HEK293T (cell line): ENCODE measurements at regions not wholly inside any gene's neighbourhood (a gene's known extent, or its start where the extent isn't known, plus 50 kb on each side); places are given as distances from the start of the nearest gene placed in this dataset.
"Not testable (repeated sequence)": the region's sequence is repeated elsewhere in the genome, so short reads cannot be mapped to it uniquely, and the experiment has no call there.

Experiments used
- CTCF ChIA-PET: fragments of 350-600 bp; formaldehyde crosslinking; extraction: SDS; loops from one replicate; lab custom pipeline; 2021; ENCODE audit warnings: antibody characterized with exemption, inconsistent platforms; lab: Yijun Ruan, JAX
- POLR2A ChIA-PET: fragments of 350-600 bp; formaldehyde crosslinking; extraction: SDS; loops from one replicate; lab custom pipeline; 2020; ENCODE audit warnings: antibody characterized with exemption, inconsistent platforms; lab: Yijun Ruan, JAX
- DNase-seq: peaks from one replicate; pipeline ENCODE4 v3.0.0; 2012; ENCODE audit warnings: mixed read lengths; ENCODE audit errors: extremely low spot score
- ARNT ChIP-seq: fragments of 450-650 bp; IDR thresholded peaks from 2 replicates; pipeline ENCODE4 v1.6.1; 2017; ENCODE audit warnings: mild to moderate bottlenecking
- BHLHE40 ChIP-seq: fragments of 450-650 bp; IDR thresholded peaks from 2 replicates; pipeline ENCODE4 v1.6.1; 2016; ENCODE audit warnings: mild to moderate bottlenecking, moderate library complexity, borderline replicate concordance
- CTBP1 ChIP-seq: fragments of 450-650 bp; IDR thresholded peaks from 2 replicates; pipeline ENCODE4 v1.6.1; 2016; ENCODE audit warnings: borderline replicate concordance
- ELF4 ChIP-seq: fragments of 450-650 bp; IDR thresholded peaks from 2 replicates; pipeline ENCODE4 v1.6.1; 2017; ENCODE audit warnings: antibody characterized with exemption
- FOXA1 ChIP-seq: fragments of 450-650 bp; IDR thresholded peaks from 2 replicates; pipeline ENCODE4 v1.6.1; 2016; ENCODE audit warnings: mild to moderate bottlenecking
- FOXK2 ChIP-seq: fragments of 450-650 bp; IDR thresholded peaks from 2 replicates; pipeline ENCODE4 v1.6.1; 2016; ENCODE audit warnings: mild to moderate bottlenecking
- FOXM1 ChIP-seq: fragments of 450-650 bp; IDR thresholded peaks from 2 replicates; pipeline ENCODE4 v1.6.1; 2017; ENCODE audit warnings: mild to moderate bottlenecking, borderline replicate concordance
- HDGF ChIP-seq: fragments of 450-650 bp; IDR thresholded peaks from 2 replicates; pipeline ENCODE4 v1.6.1; 2017; ENCODE audit warnings: antibody characterized with exemption, borderline replicate concordance
- L3MBTL2 ChIP-seq: fragments of 450-650 bp; conservative IDR thresholded peaks from 2 replicates; pipeline ENCODE4 v1.6.1; 2016; ENCODE audit warnings: mild to moderate bottlenecking
- LEF1 ChIP-seq: fragments of 450-650 bp; IDR thresholded peaks from 2 replicates; pipeline ENCODE4 v1.6.1; 2017; ENCODE audit warnings: mild to moderate bottlenecking, borderline replicate concordance
- NFRKB ChIP-seq: fragments of 450-650 bp; IDR thresholded peaks from 2 replicates; pipeline ENCODE4 v1.6.1; 2016; ENCODE audit warnings: mild to moderate bottlenecking, moderate library complexity
- SP1 ChIP-seq: fragments of 450-650 bp; IDR thresholded peaks from 2 replicates; pipeline ENCODE4 v1.6.1; 2017
- SUZ12 ChIP-seq: fragments of 450-650 bp; IDR thresholded peaks from 2 replicates; pipeline ENCODE4 v1.6.1; 2016; ENCODE audit warnings: mild to moderate bottlenecking
- TARDBP ChIP-seq: fragments of 450-650 bp; IDR thresholded peaks from 2 replicates; pipeline ENCODE4 v1.6.1; 2016
- ZNF384 ChIP-seq: fragments of 450-650 bp; IDR thresholded peaks from 2 replicates; pipeline ENCODE4 v1.6.1; 2016
- TF ChIP-seq, protein P1 (sequence below): fragments of 450-650 bp; IDR thresholded peaks from 2 replicates; pipeline ENCODE4 v1.6.1; 2016

DNA sequence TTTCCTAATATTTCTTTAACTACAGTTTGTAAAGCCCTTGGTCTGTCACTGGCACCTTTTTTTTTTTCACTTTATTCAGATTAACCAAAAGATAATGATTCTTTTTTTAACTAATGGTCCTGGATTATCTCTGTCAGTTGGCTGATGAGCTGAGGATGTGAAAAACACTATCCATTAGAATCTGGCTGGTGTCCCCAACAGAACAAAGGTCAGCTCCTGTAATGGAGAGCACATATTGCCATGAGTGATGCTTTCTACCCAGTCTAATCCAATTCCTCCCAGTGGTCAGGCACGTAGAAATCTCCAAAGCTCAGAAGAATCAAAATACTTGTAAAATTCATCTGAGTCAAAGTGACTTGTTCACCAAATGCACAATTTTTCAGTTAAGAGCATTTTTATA, 491.7 kb upstream of the PIK3R1 start:
- POLR2A ChIA-PET = no interaction called here
- no peak for TF ChIP-seq ELF4
- no peak for TF ChIP-seq L3MBTL2
- no peak for TF ChIP-seq BHLHE40
- no peak for TF ChIP-seq CTBP1
- no peak for TF ChIP-seq SUZ12
- TF ChIP-seq FOXA1 = no peak
- TF ChIP-seq FOXK2 = no peak
- no peak for TF ChIP-seq NFRKB
- no peak for TF ChIP-seq FOXM1
- TF ChIP-seq, protein P1, sequence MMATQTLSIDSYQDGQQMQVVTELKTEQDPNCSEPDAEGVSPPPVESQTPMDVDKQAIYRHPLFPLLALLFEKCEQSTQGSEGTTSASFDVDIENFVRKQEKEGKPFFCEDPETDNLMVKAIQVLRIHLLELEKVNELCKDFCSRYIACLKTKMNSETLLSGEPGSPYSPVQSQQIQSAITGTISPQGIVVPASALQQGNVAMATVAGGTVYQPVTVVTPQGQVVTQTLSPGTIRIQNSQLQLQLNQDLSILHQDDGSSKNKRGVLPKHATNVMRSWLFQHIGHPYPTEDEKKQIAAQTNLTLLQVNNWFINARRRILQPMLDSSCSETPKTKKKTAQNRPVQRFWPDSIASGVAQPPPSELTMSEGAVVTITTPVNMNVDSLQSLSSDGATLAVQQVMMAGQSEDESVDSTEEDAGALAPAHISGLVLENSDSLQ = no peak
- TF ChIP-seq HDGF = no peak
- no peak for TF ChIP-seq ZNF384
- TF ChIP-seq ARNT = no peak
- no peak for TF ChIP-seq TARDBP
- TF ChIP-seq LEF1 = no peak
- TF ChIP-seq SP1 = no peak
- DNase-seq = no peak

DNA sequence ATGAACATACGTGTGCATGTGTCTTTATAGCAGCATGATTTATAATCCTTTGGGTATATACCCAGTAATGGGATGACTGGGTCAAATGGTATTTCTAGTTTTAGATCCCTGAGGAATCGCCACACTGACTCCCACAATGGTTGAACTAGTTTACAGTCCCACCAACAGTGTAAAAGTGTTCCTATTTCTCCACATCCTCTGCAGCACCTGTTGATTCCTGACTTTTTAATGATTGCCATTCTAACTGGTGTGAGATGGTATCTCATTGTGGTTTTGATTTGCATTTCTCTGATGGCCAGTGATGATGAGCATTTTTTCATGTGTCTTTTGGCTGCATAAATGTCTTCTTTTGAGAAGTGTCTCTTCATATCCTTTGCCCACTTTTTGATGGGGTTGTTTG, 493.0 kb upstream of the PIK3R1 start:
- CTCF ChIA-PET, DNase-seq, POLR2A ChIA-PET: not testable (repeated sequence)

More for the DNA sequence above, 491.7 kb upstream of the PIK3R1 start:
- CTCF ChIA-PET = no interaction called here

DNA sequence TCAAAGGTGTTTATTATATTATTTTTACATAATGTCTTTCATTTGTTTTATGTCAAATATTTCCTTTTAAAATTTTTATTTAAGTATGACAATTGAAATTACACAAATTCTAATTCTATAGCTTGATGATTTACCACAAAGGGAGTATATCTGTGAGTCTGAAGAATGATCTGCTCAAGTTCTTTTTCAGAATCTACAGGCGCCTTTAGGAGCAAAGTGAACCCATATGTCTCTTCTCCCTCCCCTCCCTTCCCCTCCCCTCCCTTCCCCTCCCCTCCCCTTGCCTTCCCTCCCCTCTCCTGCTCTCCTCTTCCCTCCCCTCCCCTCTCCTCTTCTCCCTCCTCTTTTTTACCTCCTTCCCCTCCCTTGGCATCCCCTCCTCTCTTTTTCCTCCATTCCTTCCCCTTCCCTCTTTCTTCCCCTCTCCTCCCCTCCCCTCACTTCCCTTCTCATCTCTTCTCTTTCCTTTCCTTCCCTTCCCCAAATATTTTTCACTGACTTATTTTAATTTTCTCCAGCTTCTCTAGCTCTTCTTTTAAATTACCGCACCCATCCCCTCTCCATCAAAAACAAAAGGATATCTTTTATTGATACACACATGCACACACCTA, 495.3 kb upstream of the PIK3R1 start:
- POLR2A ChIA-PET = no interaction called here

DNA sequence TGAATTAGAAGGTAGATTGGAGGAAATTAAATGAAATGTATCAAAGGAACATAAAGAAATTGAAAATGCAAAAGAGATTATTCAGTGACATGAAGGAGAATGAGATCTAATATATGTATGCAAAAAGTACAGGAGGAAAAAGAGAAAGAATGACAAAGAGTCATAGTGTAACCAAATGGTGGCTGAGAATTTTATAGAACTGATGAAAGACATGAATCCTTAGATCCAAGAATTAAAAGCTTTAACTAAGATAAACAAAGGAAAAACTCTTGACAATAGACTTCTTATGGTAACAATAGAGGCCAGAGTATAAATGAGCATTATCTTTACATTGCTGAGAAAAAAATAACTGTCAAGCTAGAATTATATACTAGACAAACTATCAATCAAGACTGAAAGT, 505.4 kb upstream of the CD180 start:
- POLR2A ChIA-PET = no interaction called here
- DNase-seq = no peak
- TF ChIP-seq SUZ12 (no peak), FOXM1 (no peak), ZNF384 (no peak)
- TF ChIP-seq, protein P1 = no peak
- CTCF ChIA-PET = no interaction called here

More for the DNA sequence above, 495.3 kb upstream of the PIK3R1 start:
- CTCF ChIA-PET = no interaction called here
- TF ChIP-seq CTBP1 = no peak
- no peak for TF ChIP-seq ZNF384
- DNase-seq = no peak

DNA sequence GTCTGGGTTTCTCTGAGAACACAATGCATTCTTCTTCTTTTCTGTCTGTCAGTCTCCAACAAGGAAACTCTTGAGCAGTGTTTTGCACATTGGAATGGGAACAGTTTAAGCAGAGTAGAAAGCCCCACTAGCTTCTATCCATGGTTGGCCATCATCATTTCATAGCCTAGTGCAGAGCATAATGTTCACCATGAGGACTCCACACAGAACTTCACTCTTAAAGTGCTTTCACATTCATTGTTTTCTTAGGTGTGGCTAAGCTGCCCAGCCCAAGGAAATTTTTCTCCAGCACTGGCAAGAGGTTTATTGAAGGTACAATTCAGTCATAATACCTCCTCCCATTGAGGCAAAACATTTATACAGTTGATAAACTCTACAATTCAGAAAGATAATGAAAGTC, 503.0 kb upstream of the CD180 start:
- POLR2A ChIA-PET = no interaction called here
- CTCF ChIA-PET = no interaction called here
- TF ChIP-seq SP1 (no peak), L3MBTL2 (no peak), FOXM1 (no peak), FOXA1 (no peak), LEF1 (no peak), FOXK2 (no peak), HDGF (no peak), ZNF384 (no peak), BHLHE40 (no peak), CTBP1 (no peak), SUZ12 (no peak), ELF4 (no peak), TARDBP (no peak), NFRKB (no peak), ARNT (no peak)
- TF ChIP-seq, protein P1 = no peak
- DNase-seq = no peak

DNA sequence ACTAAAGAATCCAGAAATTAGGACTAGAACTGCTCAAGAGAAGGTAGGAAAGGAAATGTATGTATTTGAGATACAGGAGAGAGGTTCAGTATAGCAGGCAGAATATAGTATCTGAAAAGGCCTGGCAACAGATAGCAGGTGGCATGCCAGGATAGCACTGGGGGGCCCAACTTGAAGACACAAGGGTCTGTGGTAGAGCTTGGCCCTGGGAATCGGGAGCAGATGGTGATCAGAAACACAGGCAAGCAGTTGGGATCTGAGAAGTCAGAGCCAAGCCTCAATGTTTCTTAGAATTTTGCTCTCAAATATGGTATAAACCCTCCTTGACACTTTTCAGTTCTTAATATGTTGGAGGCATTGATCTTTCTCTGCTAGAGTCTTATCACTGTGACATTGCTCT, 499.8 kb upstream of the CD180 start:
- ChIA-PET CTCF (no interaction called here), POLR2A (no interaction called here)
- TF ChIP-seq LEF1 = no peak
- TF ChIP-seq, protein P1 = no peak
- TF ChIP-seq TARDBP = no peak
- TF ChIP-seq HDGF = no peak
- no peak for TF ChIP-seq SP1
- no peak for TF ChIP-seq SUZ12
- TF ChIP-seq BHLHE40 = no peak
- no peak for TF ChIP-seq ARNT
- no peak for TF ChIP-seq FOXK2
- TF ChIP-seq CTBP1 = no peak
- no peak for TF ChIP-seq L3MBTL2
- TF ChIP-seq FOXA1 = no peak
- no peak for TF ChIP-seq ELF4
- no peak for TF ChIP-seq NFRKB
- TF ChIP-seq ZNF384 = no peak
- TF ChIP-seq FOXM1 = no peak
- DNase-seq = no peak

DNA sequence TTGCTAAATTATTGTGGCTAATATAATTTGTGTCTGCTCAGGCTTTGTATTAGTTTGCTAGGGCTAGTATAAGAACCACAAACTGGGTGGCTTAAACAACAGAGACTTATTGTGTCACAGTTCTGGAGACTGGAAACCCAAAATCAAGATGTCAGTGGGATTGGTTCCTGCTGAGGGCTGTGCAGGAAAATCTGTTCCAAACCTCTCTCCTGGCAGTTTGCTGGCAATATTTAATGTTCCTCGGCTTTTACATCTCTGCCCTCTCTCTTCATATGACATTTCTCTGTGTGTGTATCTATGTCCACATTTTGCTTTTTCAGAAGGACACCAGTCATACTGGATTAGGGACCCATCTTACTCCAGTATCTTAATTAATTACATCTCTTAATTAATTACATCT, 498.8 kb upstream of the CD180 start:
- POLR2A ChIA-PET = no interaction called here
- no peak for DNase-seq
- CTCF ChIA-PET = no interaction called here
- TF ChIP-seq CTBP1 (no peak), ZNF384 (no peak), NFRKB (no peak), FOXK2 (no peak)
